ENCODE measurements at regions not wholly inside any gene's neighbourhood (a gene's known extent, or its start where the extent isn't known, plus 50 kb on each side); places are given as distances from the start of the nearest gene placed in this dataset.

DNA sequence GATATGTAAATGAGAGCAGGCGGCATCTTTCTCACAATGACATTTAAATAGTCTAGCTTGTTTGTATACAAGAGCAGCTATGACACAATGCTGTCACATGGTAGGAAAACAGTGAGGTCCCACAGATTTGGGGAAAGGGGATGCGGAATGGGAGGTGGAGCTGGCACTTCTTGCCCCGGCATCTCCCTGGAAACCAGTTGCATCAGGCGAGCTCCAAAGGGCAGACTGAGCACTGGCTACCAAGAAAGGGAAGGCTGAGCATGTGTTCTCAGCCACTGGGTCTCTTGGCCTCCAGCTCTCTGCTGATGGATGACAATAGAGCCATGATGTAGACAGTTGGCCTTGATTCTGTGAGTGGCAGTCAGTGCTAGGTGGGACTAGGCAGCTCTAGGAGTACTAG lies 109.0 kb downstream of the UCHL1 start:
- TF ChIP-seq, protein P1, sequence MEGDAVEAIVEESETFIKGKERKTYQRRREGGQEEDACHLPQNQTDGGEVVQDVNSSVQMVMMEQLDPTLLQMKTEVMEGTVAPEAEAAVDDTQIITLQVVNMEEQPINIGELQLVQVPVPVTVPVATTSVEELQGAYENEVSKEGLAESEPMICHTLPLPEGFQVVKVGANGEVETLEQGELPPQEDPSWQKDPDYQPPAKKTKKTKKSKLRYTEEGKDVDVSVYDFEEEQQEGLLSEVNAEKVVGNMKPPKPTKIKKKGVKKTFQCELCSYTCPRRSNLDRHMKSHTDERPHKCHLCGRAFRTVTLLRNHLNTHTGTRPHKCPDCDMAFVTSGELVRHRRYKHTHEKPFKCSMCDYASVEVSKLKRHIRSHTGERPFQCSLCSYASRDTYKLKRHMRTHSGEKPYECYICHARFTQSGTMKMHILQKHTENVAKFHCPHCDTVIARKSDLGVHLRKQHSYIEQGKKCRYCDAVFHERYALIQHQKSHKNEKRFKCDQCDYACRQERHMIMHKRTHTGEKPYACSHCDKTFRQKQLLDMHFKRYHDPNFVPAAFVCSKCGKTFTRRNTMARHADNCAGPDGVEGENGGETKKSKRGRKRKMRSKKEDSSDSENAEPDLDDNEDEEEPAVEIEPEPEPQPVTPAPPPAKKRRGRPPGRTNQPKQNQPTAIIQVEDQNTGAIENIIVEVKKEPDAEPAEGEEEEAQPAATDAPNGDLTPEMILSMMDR (IDR thresholded peaks at IDR 0.05; ENCODE audit: low read depth, low read length), result no peak
- no peak for TF ChIP-seq EZH2phosphoT487 (IDR thresholded peaks at IDR 0.05; ENCODE audit: low read depth)

Measured in OCI-LY3 (cell line).